GM13977 (cell line): ENCODE measurements at regions not wholly inside any gene's neighbourhood (a gene's known extent, or its start where the extent isn't known, plus 50 kb on each side); places are given as distances from the start of the nearest gene placed in this dataset.

ENCODE experiments used
- DNase-seq: peaks from one replicate; pipeline ENCODE4 v3.0.0; 2012; ENCODE audit warnings: low spot score
- in situ Hi-C: fragments of 300-500 bp; cut with MboI; formaldehyde crosslinking; loops from one replicate; pipeline ENCODE4 v1.12.0; 2022; ENCODE audit warnings: low sequenced_read_pairs, low pct_unique_long_range_greater_than_20kb, mixed read lengths, inconsistent platforms; ENCODE audit not compliant: unreplicated experiment
- TF ChIP-seq, protein P1 (sequence below): IDR thresholded peaks from 2 replicates; pipeline ENCODE4 v1.5.1; 2012; ENCODE audit warnings: mild to moderate bottlenecking, control low read depth; ENCODE audit not compliant: insufficient read depth; ENCODE audit errors: extremely low read depth, missing control alignments

GRCh38 chr7:96441436-96442084 lies 119.7 kb upstream of the SLC25A13 start:
- TF ChIP-seq, protein P1, sequence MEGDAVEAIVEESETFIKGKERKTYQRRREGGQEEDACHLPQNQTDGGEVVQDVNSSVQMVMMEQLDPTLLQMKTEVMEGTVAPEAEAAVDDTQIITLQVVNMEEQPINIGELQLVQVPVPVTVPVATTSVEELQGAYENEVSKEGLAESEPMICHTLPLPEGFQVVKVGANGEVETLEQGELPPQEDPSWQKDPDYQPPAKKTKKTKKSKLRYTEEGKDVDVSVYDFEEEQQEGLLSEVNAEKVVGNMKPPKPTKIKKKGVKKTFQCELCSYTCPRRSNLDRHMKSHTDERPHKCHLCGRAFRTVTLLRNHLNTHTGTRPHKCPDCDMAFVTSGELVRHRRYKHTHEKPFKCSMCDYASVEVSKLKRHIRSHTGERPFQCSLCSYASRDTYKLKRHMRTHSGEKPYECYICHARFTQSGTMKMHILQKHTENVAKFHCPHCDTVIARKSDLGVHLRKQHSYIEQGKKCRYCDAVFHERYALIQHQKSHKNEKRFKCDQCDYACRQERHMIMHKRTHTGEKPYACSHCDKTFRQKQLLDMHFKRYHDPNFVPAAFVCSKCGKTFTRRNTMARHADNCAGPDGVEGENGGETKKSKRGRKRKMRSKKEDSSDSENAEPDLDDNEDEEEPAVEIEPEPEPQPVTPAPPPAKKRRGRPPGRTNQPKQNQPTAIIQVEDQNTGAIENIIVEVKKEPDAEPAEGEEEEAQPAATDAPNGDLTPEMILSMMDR: no peak
- in situ Hi-C loops: no loop called here
- DNase-seq: no peak

DNA sequence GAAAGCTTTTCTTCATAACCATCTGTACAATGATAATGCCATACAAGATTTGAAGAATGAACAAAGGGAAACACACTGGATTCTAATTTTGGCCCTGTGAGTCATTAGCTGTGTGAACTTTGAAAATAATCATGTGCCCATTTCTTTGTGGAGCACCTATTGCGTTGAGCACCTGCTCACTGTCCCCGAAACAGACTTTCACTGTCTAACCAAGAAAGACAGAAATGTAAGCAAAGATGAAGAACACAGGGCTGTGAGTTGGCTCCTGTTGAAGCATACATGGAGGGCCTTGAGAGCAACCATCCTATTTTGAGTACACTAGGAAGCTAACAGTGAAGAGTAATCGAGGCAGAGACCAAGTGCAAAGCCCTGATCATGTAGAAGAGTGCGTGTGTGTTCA lies 118.4 kb upstream of the SLC25A13 start:
- TF ChIP-seq, protein P1: no peak
- DNase-seq: no peak
- in situ Hi-C loops: no loop called here

GRCh38 chr7:96436880-96437279 lies 115.0 kb upstream of the SLC25A13 start:
- in situ Hi-C loops: no loop called here
- TF ChIP-seq, protein P1: no peak
- no peak for DNase-seq

DNA sequence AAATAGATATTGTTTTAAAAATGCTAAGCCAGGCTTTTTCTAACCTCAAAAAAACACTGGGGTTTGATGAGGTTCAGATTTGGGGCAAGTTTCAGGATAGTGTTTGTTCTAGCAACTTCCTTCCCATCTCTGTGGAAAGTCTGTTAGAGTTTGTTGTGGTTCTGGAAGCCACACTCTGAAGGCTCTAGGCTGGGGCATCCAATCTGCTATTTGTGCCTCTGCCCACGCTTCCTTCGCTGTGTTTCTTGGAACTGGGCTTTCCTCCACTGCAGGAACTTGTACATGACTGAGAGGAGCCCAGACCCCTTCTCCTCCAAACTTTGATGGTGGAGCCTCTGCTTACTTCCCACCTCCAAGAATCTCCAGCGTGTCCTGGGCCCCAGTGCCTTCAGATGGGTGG lies 108.5 kb upstream of the SLC25A13 start:
- in situ Hi-C loops: no loop called here
- no peak for DNase-seq

GRCh38 chr7:96427143-96427542 lies 105.2 kb upstream of the SLC25A13 start:
- in situ Hi-C loops: no loop called here
- DNase-seq: no peak
- TF ChIP-seq, protein P1: no peak

More for the DNA sequence above, 108.5 kb upstream of the SLC25A13 start:
- TF ChIP-seq, protein P1: no peak

DNA sequence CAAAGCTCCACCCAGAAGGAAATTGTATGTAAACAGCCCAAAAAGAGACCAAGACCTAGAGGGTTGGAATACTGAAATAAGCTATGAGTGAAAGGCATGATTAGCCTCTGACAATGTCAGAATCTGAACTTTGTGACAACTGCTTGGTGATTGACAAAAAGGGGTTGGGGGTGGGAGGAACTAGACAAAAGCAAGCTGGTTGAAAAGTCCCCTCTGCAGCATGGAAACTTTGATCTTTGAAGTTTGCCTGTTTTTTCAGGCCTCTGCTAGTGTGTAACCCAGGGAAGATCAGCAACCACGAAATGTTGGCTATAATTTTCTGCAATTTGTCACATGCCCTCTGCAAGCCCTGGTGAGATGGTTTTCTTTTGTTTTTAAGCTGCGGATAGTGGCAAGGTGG lies 104.8 kb upstream of the SLC25A13 start:
- DNase-seq: no peak
- in situ Hi-C loops: no loop called here
- TF ChIP-seq, protein P1: no peak

GRCh38 chr7:96426027-96426426 lies 104.1 kb upstream of the SLC25A13 start:
- TF ChIP-seq, protein P1: no peak
- in situ Hi-C loops: no loop called here
- DNase-seq: no peak
